CD8-positive, alpha-beta memory T cell (primary cell): ENCODE measurements at regions not wholly inside any gene's neighbourhood (a gene's known extent, or its start where the extent isn't known, plus 50 kb on each side); places are given as distances from the start of the nearest gene placed in this dataset.
A peak's percentile ranks its signal among the peaks of the same experiment; 100 is the strongest.

Source experiments
- CTCF ChIA-PET: fragments of 350-600 bp; sonication (Branson Sonifier 250); formaldehyde crosslinking; loops from one replicate; lab custom pipeline; 2021; ENCODE audit warnings: antibody characterized with exemption; lab: Charles Lee
- POLR2A ChIA-PET: fragments of 350-600 bp; sonication (Branson Sonifier 250); formaldehyde crosslinking; loops from one replicate; lab custom pipeline; 2021; ENCODE audit warnings: antibody characterized with exemption; lab: Charles Lee
- DNase-seq, 5 donors: peaks; one replicate each; pipeline versions ENCODE4 v3.0.0 to v3.0.0-alpha.2; 2020 to 2022; ENCODE audit warnings: mixed read lengths in 1 of 5
- H3K27ac ChIP-seq: one replicate; pipeline ENCODE4 v1.7.0; 2013; ENCODE audit warnings: low read depth, mild to moderate bottlenecking, low read length, moderate library complexity
- H3K27me3 ChIP-seq: 2 replicates; pipeline ENCODE4 v1.7.0; 2013; ENCODE audit warnings: low read length, mild to moderate bottlenecking; ENCODE audit not compliant: insufficient read depth, poor library complexity, severe bottlenecking
- H3K36me3 ChIP-seq: 2 replicates; pipeline ENCODE4 v1.7.0; 2013; ENCODE audit warnings: mild to moderate bottlenecking, low read length, moderate library complexity; ENCODE audit not compliant: insufficient read depth
- H3K4me1 ChIP-seq: 2 replicates; pipeline ENCODE4 v1.7.0; 2013; ENCODE audit warnings: mild to moderate bottlenecking, low read length, moderate library complexity; ENCODE audit not compliant: insufficient read depth
- H3K4me3 ChIP-seq: 2 replicates; pipeline ENCODE4 v1.7.0; 2013; ENCODE audit warnings: mild to moderate bottlenecking, low read length
- H3K9me3 ChIP-seq: 2 replicates; pipeline ENCODE4 v1.7.0; 2013; ENCODE audit warnings: mild to moderate bottlenecking, low read length
- H3K27ac Mint-ChIP-seq, 8 donors: one replicate each; pipeline ENCODE4 v1.8.0; 2020 to 2021; ENCODE audit warnings: mixed read lengths in 8 of 8, mild to moderate bottlenecking in 6 of 8, inconsistent platforms in 3 of 8, moderate library complexity in 3 of 8
- H3K27me3 Mint-ChIP-seq, 2 donors: one replicate each; pipeline ENCODE4 v1.8.0; 2020 to 2021; ENCODE audit warnings: mixed read lengths in 2 of 2, mild to moderate bottlenecking in 1 of 2, moderate library complexity in 1 of 2
- H3K36me3 Mint-ChIP-seq, 3 donors: one replicate each; pipeline ENCODE4 v1.8.0; 2020 to 2021; ENCODE audit warnings: mixed read lengths in 3 of 3, inconsistent platforms in 1 of 3, mild to moderate bottlenecking in 1 of 3
- H3K4me1 Mint-ChIP-seq, 3 donors: one replicate each; pipeline ENCODE4 v1.8.0; 2020 to 2021; ENCODE audit warnings: mixed read lengths in 3 of 3, inconsistent platforms in 1 of 3, mild to moderate bottlenecking in 1 of 3
- H3K4me3 Mint-ChIP-seq, 7 donors: one replicate each; pipeline ENCODE4 v1.8.0; 2020 to 2021; ENCODE audit warnings: mixed read lengths in 7 of 7, mild to moderate bottlenecking in 6 of 7, moderate library complexity in 4 of 7, inconsistent platforms in 2 of 7
- H3K9me3 Mint-ChIP-seq, 5 donors: one replicate each; pipeline ENCODE4 v1.8.0; 2020 to 2022; ENCODE audit warnings: mixed read lengths in 5 of 5, mild to moderate bottlenecking in 3 of 5, moderate library complexity in 2 of 5, inconsistent platforms in 1 of 5

DNA sequence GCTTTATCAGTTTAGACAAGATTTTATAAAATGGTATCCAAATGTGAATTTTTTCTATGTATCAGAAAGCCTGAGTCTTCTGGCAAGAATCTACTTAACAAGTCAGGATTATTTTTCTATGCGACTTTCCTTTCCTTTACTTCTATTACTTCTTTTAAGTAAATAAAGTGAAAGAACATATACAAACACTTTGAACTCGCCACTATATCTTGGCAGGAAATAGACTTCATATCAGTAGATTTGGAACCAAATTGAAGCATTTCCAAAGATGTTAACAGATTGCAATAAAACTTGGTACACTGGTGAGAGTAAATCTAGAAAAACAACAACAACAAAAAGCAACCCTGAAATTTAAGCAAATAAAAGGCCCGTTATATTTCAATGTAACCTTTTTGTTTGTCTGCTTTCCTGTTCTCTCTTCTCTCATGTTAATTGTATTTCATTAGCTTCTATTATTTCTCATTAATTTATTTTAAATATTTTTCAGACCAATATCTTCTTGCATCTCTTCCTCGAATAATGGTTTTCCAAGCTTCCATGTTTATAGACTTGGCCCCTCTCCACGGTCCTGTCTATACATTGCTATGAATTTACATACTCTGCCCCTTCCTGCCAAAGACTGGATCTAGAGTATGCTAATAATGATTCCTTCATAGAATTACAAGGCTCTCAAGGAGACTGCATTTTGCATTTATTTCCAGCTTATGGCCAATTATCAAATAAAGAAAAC, 843.6 kb downstream of the ADGRL2 start:
- no peak overlapping the region for H3K27ac ChIP-seq
- no peak overlapping the region for H3K4me3 Mint-ChIP-seq

DNA sequence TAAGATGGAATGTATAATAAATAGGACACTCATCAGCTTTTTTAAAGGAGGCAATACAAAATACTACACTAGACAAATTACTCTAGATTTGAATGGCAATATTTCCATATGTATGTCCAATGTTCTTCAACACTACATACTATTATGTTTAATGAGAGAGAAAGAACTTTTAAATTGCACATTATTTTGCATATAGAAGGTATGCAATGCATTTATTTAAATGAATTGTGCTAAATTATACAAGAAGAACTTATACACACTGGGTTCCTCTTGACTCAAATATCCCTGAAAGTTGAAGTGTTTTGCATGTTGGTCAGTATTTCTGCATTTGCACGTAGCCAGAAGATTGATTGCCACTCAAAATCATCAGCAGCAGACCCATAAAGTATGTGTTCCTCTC, 839.6 kb downstream of the ADGRL2 start:
- ChIA-PET POLR2A (no interaction called here), CTCF (no interaction called here)
- no peaks in the 10 kb centered on the region for H3K36me3 ChIP-seq
- no peak for DNase-seq
- Mint-ChIP-seq H3K4me3 (no peak overlapping the region), H3K4me1 (no peaks in the 10 kb centered on the region), H3K36me3 (no peaks in the 10 kb centered on the region), H3K9me3 (peaks cover 2 to 31% (median 10%) of the 10 kb centered on the region in 5 donors), H3K27me3 (no peaks in the 10 kb centered on the region), H3K27ac (no peak overlapping the region)
- H3K9me3 ChIP-seq, result no peaks in the 10 kb centered on the region
- H3K27ac ChIP-seq, result no peak overlapping the region
- no peaks in the 10 kb centered on the region for H3K4me1 ChIP-seq
- H3K4me3 ChIP-seq, result no peak overlapping the region
- no peaks in the 10 kb centered on the region for H3K27me3 ChIP-seq

More for the DNA sequence above, 843.6 kb downstream of the ADGRL2 start:
- no peaks in the 10 kb centered on the region for H3K36me3 ChIP-seq
- no peak overlapping the region for H3K4me3 ChIP-seq
- no peaks in the 10 kb centered on the region for H3K4me1 Mint-ChIP-seq
- no peaks in the 10 kb centered on the region for H3K4me1 ChIP-seq
- no peaks in the 10 kb centered on the region for H3K9me3 ChIP-seq
- POLR2A ChIA-PET, result interaction anchor here (0.6 kb wide), 1 partner anchor 16 kb away, joined by 7 read pairs; no protein-coding TSS in a partner anchor
- H3K27me3 Mint-ChIP-seq, result no peaks in the 10 kb centered on the region
- DNase-seq, result no peak
- H3K27ac Mint-ChIP-seq, result no peak overlapping the region
- peaks cover 3 to 49% (median 12%) of the 10 kb centered on the region in 5 donors for H3K9me3 Mint-ChIP-seq
- H3K36me3 Mint-ChIP-seq, result no peaks in the 10 kb centered on the region
- no peaks in the 10 kb centered on the region for H3K27me3 ChIP-seq
- CTCF ChIA-PET, result no interaction called here

DNA sequence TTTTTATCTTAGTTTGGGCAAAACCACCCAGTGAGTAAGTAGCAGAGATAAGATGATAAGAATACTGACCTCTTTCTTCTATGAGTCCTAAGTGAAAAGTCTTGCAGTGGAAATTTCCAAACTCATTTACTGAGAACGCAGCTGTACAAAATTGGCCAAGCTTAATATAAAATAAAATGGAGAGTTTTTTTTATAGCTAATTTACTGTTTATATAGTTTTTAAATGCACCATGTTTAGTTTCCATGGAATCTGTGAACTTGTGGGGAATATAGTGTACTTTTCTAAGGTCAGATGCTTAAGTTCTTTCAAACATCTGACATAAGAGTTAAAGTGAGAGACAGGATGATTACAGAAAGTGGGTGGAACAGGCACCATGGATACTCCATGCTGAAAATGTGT, 833.5 kb downstream of the ADGRL2 start:
- no peaks in the 10 kb centered on the region for H3K4me1 Mint-ChIP-seq
- H3K27me3 Mint-ChIP-seq, result no peaks in the 10 kb centered on the region
- Histone ChIP-seq H3K27me3 (no peaks in the 10 kb centered on the region), H3K4me3 (no peak overlapping the region), H3K36me3 (no peaks in the 10 kb centered on the region), H3K4me1 (no peaks in the 10 kb centered on the region), H3K27ac (no peak overlapping the region), H3K9me3 (no peaks in the 10 kb centered on the region)
- H3K4me3 Mint-ChIP-seq, result no peak overlapping the region
- H3K36me3 Mint-ChIP-seq, result no peaks in the 10 kb centered on the region
- DNase-seq, result no peak
- POLR2A ChIA-PET, result no interaction called here
- H3K9me3 Mint-ChIP-seq, result peaks cover 2 to 15% (median 6%) of the 10 kb centered on the region in 5 donors
- H3K27ac Mint-ChIP-seq, result no peak overlapping the region
- CTCF ChIA-PET, result no interaction called here

DNA sequence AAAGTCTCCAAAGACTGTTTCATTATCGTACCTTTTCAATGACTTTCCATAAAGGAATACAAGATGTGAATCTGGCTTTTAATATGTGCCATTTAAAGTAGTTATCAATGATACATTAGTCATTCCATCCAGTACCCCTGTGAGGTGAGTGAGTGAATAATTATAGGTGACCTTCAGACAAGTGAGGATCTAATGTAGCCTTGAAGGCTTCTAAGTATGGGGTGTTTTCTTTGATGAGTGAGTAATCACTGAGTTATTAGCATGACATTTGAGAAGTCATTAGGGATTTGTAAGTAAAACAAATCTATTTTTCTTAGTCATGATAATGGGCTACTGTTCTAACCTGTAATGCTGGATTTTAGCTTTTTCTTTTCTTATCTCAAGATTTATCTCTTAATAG, 831.4 kb downstream of the ADGRL2 start:
- Histone ChIP-seq H3K4me3 (no peak overlapping the region), H3K27ac (no peak overlapping the region), H3K36me3 (no peaks in the 10 kb centered on the region), H3K27me3 (no peaks in the 10 kb centered on the region), H3K4me1 (no peaks in the 10 kb centered on the region), H3K9me3 (no peaks in the 10 kb centered on the region)
- POLR2A ChIA-PET, result no interaction called here
- no peak overlapping the region for H3K4me3 Mint-ChIP-seq
- H3K36me3 Mint-ChIP-seq, result no peaks in the 10 kb centered on the region
- H3K9me3 Mint-ChIP-seq, result peaks cover 0 to 18% (median 7%) of the 10 kb centered on the region in 5 donors
- no peak for DNase-seq
- H3K27ac Mint-ChIP-seq, result no peak overlapping the region
- H3K4me1 Mint-ChIP-seq, result no peaks in the 10 kb centered on the region
- H3K27me3 Mint-ChIP-seq, result no peaks in the 10 kb centered on the region
- CTCF ChIA-PET, result no interaction called here

DNA sequence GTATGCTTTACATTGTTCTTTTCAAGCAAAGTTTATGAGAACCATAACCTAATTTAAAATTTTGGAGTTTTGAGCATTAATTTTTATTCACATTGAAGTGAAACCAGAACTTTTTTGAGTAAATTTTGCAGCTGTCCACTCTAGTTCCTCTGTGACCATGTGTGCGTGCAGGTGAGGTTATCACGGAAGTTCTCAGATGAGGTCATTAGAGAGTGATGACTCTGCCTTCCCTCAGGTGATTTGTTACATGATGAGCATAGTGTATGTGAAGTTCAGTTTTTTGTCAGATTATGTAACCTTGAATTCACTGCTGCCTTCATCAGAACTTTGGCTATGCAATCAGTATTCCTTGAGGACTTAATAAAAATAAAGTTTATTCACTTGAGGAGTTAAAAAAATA, 828.2 kb downstream of the ADGRL2 start:
- Histone ChIP-seq H3K4me3 (no peak overlapping the region), H3K4me1 (no peaks in the 10 kb centered on the region), H3K9me3 (no peaks in the 10 kb centered on the region), H3K27me3 (no peaks in the 10 kb centered on the region), H3K27ac (no peak overlapping the region), H3K36me3 (no peaks in the 10 kb centered on the region)
- ChIA-PET CTCF (no interaction called here), POLR2A (interaction anchor here (0.7 kb wide), 1 partner anchor 15 kb away, joined by 7 read pairs; no protein-coding TSS in a partner anchor)
- Mint-ChIP-seq H3K36me3 (no peaks in the 10 kb centered on the region), H3K4me3 (no peak overlapping the region), H3K27ac (no peak overlapping the region), H3K4me1 (no peaks in the 10 kb centered on the region), H3K9me3 (peaks cover 5 to 36% (median 11%) of the 10 kb centered on the region in 5 donors), H3K27me3 (no peaks in the 10 kb centered on the region)
- no peak for DNase-seq

DNA sequence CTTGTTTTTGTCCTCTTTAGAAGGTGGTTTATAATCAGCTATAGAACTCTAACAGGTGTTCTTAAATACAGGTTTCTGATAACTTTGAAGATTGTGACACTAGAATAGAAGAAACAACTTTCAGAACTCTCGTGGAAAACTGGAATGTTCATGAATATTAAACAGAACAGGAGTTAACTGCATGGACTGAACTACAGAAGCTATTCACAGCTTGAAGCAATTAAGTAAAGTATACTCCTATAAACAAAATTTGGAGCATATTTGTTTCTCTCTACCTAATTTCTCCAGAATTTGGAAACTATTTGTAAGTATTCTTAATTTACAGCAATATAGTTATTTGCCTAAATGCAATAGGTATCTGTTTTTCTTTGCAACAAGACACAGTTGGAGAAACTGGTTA, 824.8 kb downstream of the ADGRL2 start:
- Mint-ChIP-seq H3K4me1 (no peaks in the 10 kb centered on the region), H3K27me3 (no peaks in the 10 kb centered on the region), H3K4me3 (no peak overlapping the region), H3K27ac (no peak overlapping the region), H3K36me3 (no peaks in the 10 kb centered on the region), H3K9me3 (peaks cover 11 to 36% (median 15%) of the 10 kb centered on the region in 5 donors)
- peak in 1 of 5 donors; percentile 4 for DNase-seq
- no peaks in the 10 kb centered on the region for H3K36me3 ChIP-seq
- no peak overlapping the region for H3K27ac ChIP-seq
- POLR2A ChIA-PET, result no interaction called here
- no peaks in the 10 kb centered on the region for H3K4me1 ChIP-seq
- no peak overlapping the region for H3K4me3 ChIP-seq
- CTCF ChIA-PET, result no interaction called here
- H3K27me3 ChIP-seq, result no peaks in the 10 kb centered on the region
- no peaks in the 10 kb centered on the region for H3K9me3 ChIP-seq

DNA sequence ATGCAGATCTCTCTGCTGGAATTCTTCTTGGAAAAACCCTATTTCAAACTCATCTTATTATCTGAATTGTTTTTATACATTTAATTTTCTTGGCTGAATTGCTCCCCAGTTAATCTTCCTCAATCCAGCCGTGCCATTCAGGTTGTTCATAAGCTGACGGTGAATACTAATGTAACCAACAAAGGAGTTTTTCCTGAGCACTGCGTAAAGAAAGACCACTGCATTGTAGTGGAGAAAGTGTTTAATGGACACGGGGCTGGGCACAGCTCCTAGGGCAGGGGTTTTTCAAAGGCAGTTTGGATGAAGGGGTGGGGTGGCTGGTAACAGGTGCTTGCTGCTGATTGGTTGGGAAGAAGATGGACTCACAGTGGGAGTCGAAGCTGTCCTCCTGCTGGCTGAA, 820.3 kb downstream of the ADGRL2 start:
- Histone ChIP-seq H3K4me3 (no peak overlapping the region), H3K4me1 (no peaks in the 10 kb centered on the region), H3K9me3 (no peaks in the 10 kb centered on the region), H3K36me3 (no peaks in the 10 kb centered on the region), H3K27me3 (no peaks in the 10 kb centered on the region), H3K27ac (no peak overlapping the region)
- DNase-seq, result no peak
- Mint-ChIP-seq H3K27ac (no peak overlapping the region), H3K4me3 (no peak overlapping the region), H3K9me3 (peaks cover 6 to 19% (median 9%) of the 10 kb centered on the region in 5 donors), H3K27me3 (no peaks in the 10 kb centered on the region), H3K36me3 (no peaks in the 10 kb centered on the region), H3K4me1 (no peaks in the 10 kb centered on the region)
- ChIA-PET CTCF (no interaction called here), POLR2A (no interaction called here)

DNA sequence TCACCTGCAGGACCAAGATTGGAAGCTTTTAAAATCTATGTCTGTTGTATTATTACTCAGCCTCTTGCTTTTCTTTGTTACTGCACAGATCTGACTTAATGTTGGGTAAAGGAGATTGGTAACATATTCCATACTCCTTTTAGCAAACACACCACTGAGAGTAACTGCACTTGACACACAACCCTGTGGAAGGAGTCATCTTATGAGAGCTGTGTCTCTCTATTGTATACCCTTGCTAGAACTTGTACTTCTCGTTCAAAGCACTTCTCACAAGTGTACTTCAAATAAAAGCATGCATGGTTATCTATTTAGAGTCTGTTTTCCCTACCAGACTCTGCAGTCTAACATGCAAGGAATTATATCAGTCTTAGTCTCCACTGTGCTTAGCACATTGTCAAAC, 813.4 kb downstream of the ADGRL2 start:
- Mint-ChIP-seq H3K4me1 (no peaks in the 10 kb centered on the region), H3K36me3 (no peaks in the 10 kb centered on the region), H3K9me3 (peaks cover 0 to 5% (median 2%) of the 10 kb centered on the region in 5 donors), H3K4me3 (no peak overlapping the region), H3K27me3 (no peaks in the 10 kb centered on the region), H3K27ac (no peak overlapping the region)
- no peak for DNase-seq
- Histone ChIP-seq H3K27ac (no peak overlapping the region), H3K4me3 (no peak overlapping the region), H3K9me3 (no peaks in the 10 kb centered on the region), H3K36me3 (no peaks in the 10 kb centered on the region), H3K4me1 (no peaks in the 10 kb centered on the region), H3K27me3 (no peaks in the 10 kb centered on the region)
- ChIA-PET CTCF (no interaction called here), POLR2A (no interaction called here)
